Left colon (tissue), 2 donors: ENCODE measurements at regions not wholly inside any gene's neighbourhood (a gene's known extent, or its start where the extent isn't known, plus 50 kb on each side); places are given as distances from the start of the nearest gene placed in this dataset.

Experiments
- ATAC-seq: fragments of 200-7000 bp; cut with Tn5 transposase; one replicate; pipeline ENCODE4 v1.9.1; 2020; ENCODE audit warnings: mild to moderate bottlenecking, moderate library complexity
- DNase-seq, 2 donors: peaks; one replicate each; pipeline ENCODE4 v3.0.0-alpha.2; 2020
- intact Hi-C, 2 donors: fragments of 100-400 bp; cut with DNase I in 1 of 2; cut with micrococcal nuclease in 1 of 2; formaldehyde crosslinking; loops; one replicate each; pipeline versions ENCODE4 v1.11.2 to v1.14.0; 2022; cut with DNase I, micrococcal nuclease
- donor health status: DM: no; HTN: no; CAD: no.
- donor health status: DM: yes; HTN: yes; CAD: no.

DNA sequence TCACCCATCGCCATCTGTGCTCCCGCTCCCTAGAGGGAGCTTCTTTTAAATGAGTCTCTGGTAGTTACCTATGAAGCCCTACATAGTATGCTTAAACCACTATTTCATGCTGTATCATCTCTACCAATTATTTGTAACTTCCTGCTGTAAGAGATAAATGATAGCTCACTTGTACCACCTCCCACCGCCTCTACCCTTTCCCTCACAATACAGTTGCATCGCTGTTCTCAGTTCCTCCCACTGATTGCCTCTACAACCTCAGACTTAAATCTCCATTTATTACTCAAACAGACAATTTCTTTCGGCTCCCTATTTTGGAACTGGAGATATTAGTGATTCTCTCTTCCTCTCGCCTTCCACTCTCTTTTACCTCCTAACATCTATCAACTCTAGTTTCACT, 222.9 kb upstream of the ZC3H12C start:
- DNase-seq (no peak), ATAC-seq (no peak)
- intact Hi-C loops = no loop called here

DNA sequence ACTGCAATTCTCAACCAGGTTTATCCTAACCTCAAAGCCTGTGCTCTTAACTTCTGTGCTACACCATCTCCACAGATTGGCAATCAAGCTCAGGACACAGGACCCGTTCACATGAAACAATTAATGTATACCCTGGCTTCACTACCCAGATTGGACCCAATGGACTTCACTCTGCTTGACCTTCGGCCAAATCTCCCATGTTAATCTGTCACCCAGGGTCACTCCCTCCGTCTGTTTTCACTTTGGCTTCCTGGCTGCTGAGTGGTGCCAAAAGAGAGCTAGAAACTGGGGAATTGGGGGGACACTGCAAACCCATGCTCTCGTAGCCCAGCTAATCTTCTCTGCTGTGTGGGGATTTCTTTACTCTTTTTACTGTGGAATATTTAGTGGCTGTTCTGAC, 216.1 kb upstream of the ZC3H12C start:
- intact Hi-C loops = no loop called here
- ATAC-seq (no peak), DNase-seq (no peak)

DNA sequence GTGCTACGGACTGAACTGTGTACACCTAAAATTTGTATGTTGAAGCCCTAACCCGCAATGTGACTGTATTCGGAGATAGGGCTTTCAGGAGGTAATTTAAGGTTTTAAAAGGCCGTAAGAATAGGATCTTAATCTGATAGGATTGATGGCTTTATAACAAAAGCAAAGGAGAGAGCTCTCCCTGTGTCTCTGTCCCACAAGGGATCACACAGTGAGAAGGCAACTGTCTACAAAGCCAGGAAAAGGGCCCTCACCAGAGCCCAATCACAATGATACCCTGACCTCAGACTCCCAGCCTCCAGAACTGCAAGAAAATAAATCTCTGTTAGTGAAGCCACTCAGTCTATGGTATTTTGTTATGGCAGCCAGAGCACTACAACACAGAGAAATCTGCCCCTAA, 208.7 kb upstream of the ZC3H12C start:
- no peak for DNase-seq
- intact Hi-C loops = no loop called here
- ATAC-seq = no peak

DNA sequence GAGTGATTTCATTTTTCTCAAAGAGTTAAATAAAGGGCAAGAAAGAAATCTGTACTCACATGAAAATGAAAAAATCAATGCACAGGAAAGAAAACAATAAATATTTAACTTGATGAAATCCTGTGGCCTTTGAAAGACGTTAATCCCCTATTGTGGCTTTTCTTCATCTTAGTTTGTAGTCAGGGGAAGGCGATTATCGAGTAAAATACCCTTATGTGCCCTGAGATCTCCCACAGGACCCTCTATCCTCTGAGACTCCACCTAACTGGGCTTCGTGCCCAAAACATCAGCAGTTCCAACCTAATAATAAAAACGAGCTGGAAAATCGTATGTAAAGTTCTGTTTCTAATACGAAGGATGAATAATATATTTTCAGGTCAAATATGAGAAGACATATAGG, 208.2 kb upstream of the ZC3H12C start:
- intact Hi-C loops = no loop called here
- ATAC-seq (no peak), DNase-seq (no peak)

DNA sequence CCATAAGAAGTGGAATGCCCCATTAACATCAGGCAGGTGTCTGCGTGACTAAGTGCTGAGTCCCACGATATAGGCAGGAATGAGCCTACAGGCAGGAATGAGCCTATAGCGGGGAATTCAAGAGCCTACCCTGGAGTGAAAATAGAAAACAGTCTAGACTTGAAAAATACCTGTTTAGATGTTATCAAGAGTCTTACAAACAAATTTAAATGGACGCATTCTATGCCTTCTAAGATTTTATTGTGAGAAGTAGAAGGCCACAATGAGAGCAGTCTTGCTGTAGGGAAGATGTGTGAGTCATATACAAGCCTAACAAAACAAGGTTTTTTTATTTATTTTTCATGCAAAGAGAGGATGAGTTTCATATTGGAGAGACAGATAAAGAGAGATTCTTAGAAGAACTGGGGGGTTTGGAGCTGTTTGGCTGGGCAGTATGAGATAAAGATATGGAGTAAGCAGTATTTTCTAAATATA, 200.8 kb upstream of the ZC3H12C start:
- ATAC-seq = no peak
- intact Hi-C loops = no loop called here
- DNase-seq = no peak

DNA sequence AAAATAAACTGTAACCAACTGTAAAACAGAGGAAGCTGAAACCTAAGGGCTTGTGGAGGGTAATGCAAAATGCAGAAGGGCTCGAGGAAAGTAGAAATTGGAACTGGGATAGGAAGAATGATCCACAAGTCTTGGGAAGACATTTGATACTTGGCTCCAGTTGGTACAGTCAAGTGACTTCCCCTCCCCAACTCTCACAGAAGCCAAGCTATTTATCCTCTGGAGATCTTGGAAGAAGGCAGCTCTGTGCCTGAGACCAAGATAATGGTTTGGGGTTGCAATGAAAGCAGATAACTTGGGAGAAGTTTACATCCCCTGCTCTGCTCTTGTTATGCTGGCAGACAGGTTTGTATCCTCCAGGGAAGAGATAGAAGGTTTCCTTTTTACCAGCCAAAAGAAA, 198.9 kb upstream of the ZC3H12C start:
- DNase-seq (no peak), ATAC-seq (no peak)
- intact Hi-C loops = no loop called here

DNA sequence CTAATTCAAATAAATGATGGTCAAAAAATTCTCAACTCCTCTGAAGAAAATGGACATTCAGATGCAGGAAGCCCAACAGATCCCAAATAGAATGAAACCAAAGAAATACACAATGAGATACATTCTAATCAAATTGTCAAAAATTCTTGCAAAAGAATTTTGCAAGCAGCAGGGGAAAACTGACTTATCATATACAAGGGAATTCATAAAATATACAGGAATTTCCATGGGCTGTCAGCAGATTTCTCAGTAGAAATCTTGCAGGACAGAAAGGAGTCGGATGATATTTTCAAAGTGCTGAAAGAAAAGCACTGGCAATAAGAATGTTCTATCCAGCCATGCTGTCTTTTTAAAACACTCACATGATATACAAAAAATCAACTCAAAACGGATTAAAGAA, 194.6 kb upstream of the ZC3H12C start:
- intact Hi-C loops = no loop called here
- no peak for DNase-seq
- no peak for ATAC-seq

DNA sequence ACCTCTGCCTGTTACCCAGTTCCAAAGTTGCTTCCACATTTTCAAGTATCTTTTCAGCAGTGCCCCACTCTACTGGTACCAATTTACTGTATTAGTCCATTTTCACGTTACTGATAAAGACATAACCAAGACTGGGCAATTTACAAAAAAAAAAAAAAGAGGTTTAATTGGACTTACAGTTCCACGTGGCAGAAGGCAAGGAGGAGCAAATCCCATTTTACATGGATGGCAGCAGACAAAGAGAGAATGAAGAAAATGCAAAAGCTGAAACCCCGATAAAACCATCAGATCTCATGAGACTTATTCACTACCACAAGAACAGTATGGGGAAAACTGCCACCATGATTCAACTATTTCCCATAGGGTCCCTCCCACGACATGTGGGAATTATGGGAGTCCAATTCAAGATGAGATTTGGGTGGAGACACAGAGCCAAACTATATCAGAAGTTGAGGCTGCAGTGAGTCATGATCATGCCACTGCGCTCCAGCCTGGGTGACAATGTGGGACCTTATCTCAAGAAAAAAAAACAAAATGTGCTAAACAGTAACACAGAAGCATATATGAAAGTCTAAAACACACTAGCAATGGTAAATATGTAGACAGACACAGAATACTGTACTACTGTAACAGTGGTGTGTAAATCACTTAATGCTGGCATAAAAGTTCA, 190.3 kb upstream of the ZC3H12C start:
- intact Hi-C loops = no loop called here

DNA sequence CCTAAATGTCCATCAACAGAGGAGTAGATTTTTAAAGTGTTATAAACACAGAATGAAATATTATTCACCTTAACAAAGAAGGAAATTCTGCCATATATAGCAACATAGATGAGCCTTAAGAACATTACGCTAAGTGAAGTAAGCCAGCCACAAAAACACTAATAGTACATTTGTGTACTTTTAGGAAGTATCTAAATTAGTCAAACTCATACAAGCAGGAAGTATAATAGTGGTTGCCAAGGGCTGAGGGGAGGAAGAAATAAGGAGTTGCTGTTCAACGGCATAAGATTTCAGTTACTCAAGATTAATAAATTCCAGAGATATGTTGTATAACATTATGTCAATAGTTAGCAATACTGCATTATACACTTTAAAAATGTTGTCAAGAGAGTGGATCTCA, 181.7 kb upstream of the ZC3H12C start:
- intact Hi-C loops = no loop called here
- no peak for DNase-seq
- no peak for ATAC-seq

More for the DNA sequence above, 190.3 kb upstream of the ZC3H12C start:
- ATAC-seq (no peak), DNase-seq (no peak)

DNA sequence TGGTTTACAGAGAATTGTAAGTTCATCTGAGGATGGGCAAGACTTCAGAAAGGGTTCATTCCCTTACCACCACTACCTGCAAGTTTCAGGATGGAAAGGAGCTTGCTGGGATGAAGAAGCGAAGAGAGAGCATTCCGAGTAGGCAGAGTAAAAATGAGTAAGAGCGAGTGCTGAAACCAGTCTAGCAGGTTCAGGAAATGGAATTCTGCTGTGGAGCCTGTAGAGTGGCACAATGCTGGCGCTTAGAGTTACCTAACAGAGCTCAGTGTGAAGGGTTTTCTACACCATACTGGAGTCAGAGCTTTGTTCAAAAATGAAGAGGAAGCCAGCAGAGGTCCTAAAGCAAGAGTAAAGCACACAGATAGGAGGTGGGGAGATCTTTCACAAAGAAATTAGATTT, 179.2 kb upstream of the ZC3H12C start:
- no peak for ATAC-seq
- no peak for DNase-seq
- intact Hi-C loops = no loop called here

DNA sequence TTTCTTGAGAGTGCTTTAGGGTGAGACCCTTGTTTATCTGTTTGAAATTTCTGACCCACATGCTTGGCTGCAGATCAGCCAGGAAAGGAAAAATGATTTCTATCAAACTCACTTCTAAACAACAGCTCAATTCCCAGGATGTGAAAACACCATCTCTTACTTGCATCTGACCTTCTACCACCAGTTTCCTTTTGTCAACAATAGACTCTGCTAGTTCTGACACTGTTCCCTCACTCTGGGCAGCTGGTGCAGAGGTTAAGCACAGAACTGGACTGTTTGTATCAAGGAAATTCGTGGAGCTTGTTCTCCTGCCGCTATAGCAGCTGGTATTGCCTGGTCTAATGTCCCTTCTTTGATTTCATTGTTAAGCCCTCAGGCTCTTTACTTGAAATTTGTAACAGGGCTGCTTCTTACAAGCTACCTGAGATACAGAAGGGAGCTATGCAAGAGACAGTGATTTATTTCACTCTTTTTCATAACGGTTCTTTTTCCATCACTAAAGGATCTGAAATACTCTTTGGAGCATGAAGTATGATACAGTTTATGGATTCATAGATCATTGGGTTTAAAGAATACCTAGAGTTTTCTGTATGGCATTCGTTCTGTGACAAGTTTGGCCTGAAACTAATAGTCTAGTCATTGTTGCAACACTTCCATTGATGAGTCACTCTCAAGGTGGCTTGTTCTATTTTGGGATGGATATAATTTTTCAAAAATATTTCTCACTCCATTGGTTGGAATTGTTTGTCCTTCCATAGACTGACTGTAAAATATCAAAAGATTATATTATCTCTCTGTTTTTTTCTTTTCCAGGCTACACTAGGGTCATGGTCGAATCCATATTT, 178.2 kb upstream of the ZC3H12C start:
- DNase-seq = no peak
- ATAC-seq = no peak
- intact Hi-C loops = no loop called here

DNA sequence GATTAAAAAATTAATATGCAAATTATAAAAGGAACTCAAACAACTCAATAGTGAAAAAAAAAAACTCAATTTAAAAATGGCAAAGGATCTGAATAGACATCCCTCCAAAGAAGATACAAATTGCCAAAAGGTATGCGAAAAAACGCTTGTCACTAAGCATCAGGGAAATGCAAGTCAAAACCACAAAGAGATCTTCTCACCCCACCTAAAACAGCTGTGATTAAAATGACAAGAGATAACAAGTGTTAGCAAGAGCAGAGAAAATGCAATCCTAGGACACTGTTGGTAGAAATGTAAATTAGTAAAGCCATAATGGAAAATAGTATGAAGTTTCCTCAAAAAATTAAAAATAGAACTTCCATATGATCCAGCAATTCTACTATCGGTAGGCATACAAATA, 166.3 kb upstream of the ZC3H12C start:
- intact Hi-C loops = no loop called here
- ATAC-seq (no peak), DNase-seq (no peak)

DNA sequence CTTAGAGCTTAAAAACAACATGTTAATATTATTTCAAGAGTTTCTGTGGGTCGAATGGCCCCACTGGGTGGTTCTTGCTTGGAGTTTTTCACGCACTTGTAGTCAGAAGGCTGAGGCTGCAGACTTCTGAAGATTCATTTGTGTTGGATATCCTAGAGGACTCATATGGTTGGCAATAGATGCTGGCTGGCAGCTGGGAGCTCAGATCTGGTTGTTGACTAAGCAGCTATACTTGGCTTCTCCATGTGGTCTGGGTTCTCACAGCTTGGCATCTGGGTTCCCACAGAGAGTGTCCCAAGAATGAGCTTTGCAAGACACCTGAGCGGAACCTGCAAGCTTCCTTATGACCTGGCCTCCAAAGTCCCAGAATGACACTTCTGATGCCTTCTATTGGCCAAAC, 163.9 kb upstream of the ZC3H12C start:
- no peak for ATAC-seq
- no peak for DNase-seq
- intact Hi-C loops = no loop called here

DNA sequence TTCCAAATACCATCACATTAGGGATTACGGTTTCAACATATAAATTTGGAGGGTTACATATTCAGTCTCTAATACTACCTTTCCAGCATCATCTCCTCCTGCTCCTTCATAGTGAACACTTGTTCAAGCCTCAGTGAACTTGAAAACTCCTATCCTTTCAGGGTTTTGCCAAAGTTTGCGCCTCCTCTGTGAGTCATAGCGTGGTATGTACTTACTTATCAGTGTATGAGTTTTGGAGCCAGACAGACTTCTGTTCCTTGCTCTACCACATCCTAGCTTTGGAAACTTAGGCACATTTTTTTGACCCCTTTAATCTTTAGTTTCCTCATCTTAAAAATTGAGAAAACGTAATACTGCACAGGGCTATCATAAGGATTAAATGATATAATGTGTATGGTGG, 160.1 kb upstream of the ZC3H12C start:
- intact Hi-C loops = no loop called here
- DNase-seq (no peak), ATAC-seq (no peak)

DNA sequence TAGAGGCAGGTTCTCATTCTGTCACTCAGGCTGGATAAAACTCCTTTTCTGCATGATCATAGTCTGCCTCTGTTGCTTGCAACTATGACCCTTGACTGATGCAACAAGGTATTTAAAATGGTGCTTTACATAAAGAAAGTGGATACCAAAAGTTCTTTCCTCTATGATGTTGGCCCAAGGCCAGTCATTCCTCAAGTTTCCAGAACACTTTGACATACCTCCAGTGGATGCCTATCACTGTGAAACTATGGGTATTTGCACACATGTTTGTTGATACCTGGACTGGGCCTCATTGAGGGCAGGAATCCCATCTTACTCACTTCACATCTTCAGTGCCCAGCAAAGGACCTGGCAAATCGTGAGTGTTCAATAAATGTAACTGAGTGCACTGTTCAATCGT, 159.0 kb upstream of the ZC3H12C start:
- intact Hi-C loops = no loop called here
- DNase-seq = no peak
- ATAC-seq = no peak

DNA sequence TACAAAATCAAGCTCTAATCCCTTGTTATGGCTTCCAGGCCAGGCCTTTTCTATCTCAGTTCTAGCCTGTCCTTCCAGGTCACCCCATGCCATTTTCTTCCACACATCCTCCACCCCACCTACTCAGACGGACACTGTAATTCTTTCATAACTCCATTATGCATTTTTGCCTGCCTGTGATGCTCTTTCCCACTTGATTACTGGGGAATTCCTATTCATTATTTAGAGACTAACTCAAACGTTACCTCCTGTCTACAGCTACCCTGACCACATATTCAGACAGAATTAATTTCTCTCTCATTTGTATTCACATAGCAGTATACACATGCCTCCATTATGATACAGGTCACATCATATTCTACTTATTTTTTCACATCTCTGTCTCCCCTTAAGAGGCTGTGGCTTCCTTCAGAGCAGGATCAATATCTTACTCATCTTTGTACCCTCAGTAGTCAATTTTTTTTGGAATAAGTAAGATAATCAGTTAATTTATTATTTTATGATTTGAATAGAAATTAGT, 156.5 kb upstream of the ZC3H12C start:
- no peak for DNase-seq
- no peak for ATAC-seq
- intact Hi-C loops = no loop called here

DNA sequence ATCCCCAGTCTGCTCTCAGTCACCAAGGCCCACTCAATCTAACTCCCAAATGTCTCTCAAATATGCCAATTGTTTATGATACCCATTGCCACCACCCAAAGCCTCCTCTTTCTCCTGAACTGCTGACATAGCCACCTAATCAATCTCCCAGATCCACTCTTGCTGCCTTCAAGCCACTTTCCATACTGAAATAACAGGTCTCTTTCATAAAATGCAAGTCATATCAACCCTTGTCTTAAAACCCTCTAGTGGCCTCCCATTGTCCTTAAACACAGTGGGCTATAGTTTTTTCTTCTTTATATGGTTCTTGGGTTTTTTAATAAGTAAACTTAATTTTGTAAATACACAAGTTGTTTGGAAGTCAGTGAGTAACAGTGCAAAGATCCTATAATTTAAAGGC, 155.2 kb upstream of the ZC3H12C start:
- intact Hi-C loops = no loop called here
- DNase-seq = no peak
- no peak for ATAC-seq

DNA sequence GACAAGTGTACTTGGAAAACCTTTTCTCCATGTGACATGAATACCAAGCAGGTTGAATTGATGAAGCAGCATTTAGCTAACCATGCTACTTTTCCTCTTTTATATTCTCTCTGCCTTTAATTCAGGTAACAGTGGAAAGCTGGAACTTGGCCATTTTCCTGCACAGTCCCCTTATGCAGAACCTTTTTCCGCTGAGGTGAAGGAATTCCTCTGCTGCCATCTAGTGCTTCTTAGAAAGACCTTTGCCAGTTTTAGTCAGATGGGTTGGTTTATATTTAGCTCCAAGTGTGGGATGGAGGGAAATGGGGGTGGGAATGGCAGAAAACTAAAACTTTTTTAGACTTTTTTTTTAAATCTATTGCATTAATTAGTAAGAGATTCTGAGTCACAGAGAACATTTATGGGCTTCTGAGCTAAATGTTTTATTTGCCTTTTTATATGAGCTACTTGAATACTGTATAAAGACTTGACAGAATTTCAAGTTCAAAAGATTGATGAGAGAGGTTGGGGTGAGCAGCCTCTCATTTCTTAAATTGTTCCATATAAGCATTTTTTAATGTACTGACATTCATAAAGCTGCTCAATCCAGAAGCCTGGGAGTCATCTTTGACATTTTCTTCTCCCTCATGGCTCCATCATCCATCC, 153.9 kb upstream of the ZC3H12C start:
- peak in 1 of 2 donors; percentile 19 for DNase-seq
- ATAC-seq = peak; percentile 76

DNA sequence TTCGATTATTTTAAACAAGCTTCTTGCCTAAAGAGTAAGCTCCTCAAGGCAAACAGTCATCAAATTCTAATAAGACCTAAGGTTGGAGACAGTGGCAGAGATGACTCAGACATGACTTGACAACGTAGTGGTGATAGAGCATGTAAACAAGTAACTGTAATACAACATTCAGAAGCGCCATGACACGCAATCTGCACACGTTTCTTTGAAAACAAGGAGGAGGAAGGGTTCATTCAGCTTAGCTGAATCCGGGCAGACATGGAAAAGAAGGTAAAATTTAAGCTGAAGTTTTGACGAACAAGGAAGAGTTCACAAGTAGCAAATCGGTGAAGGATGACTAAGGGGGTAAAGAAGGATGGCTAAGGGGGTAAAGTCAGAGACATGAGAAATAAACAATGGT, 152.4 kb upstream of the ZC3H12C start:
- no peak for DNase-seq
- intact Hi-C loops = loop anchor here in 1 of 2 donors (10.0 kb wide), 1 partner anchor 434 kb away; no protein-coding TSS in a partner anchor
- no peak for ATAC-seq

More for the DNA sequence above, 153.9 kb upstream of the ZC3H12C start:
- intact Hi-C loops = no loop called here
